ENCODE measurements at regions not wholly inside any gene's neighbourhood (a gene's known extent, or its start where the extent isn't known, plus 50 kb on each side); places are given as distances from the start of the nearest gene placed in this dataset.

- DNase-seq (ENCODE audit: low spot score) (no peak), ATAC-seq (ENCODE audit: low read depth) (no peak)
- Histone ChIP-seq H3K27me3 (ENCODE audit: insufficient read depth, poor library complexity, severe bottlenecking) (no peaks in the 10 kb centered on the region), H3K4me3 (ENCODE audit: severe bottlenecking) (no peak overlapping the region), H3K4me1 (ENCODE audit: insufficient read depth, poor library complexity, severe bottlenecking) (peaks cover 5% of the 10 kb centered on the region), H3K9me3 (ENCODE audit: severe bottlenecking) (no peaks in the 10 kb centered on the region), H3K36me3 (ENCODE audit: low read depth) (no peaks in the 10 kb centered on the region), H3K27ac (ENCODE audit: poor library complexity, severe bottlenecking) (no peak overlapping the region)
- TF ChIP-seq CTCF (IDR thresholded peaks at IDR 0.05; ENCODE audit: poor library complexity, severe bottlenecking), result no peak
Measured at GRCh38 chrY:8494396-8494795, 842.9 kb upstream of the TSPY4 start.

- H3K27me3 ChIP-seq (ENCODE audit: insufficient read depth, poor library complexity, severe bottlenecking), result no peaks in the 10 kb centered on the region
- no peak for ATAC-seq (ENCODE audit: low read depth)
- no peak for TF ChIP-seq CTCF (IDR thresholded peaks at IDR 0.05; ENCODE audit: poor library complexity, severe bottlenecking)
Measured at GRCh38 chrY:8495243-8495642, 842.0 kb upstream of the TSPY4 start.

GRCh38 chrY:8500888-8501287, 836.4 kb upstream of the TSPY4 start:
- Histone ChIP-seq H3K4me1 (ENCODE audit: insufficient read depth, poor library complexity, severe bottlenecking) (no peaks in the 10 kb centered on the region), H3K36me3 (ENCODE audit: low read depth) (no peaks in the 10 kb centered on the region), H3K9me3 (ENCODE audit: severe bottlenecking) (no peaks in the 10 kb centered on the region), H3K27me3 (ENCODE audit: insufficient read depth, poor library complexity, severe bottlenecking) (no peaks in the 10 kb centered on the region), H3K4me3 (ENCODE audit: severe bottlenecking) (no peak overlapping the region), H3K27ac (ENCODE audit: poor library complexity, severe bottlenecking) (no peak overlapping the region)
- TF ChIP-seq CTCF (IDR thresholded peaks at IDR 0.05; ENCODE audit: poor library complexity, severe bottlenecking), result no peak
- ATAC-seq (ENCODE audit: low read depth) (peak; percentile 48; the same call in 2 of the 3 replicates), DNase-seq (ENCODE audit: low spot score) (no peak)

More at GRCh38 chrY:8495243-8495642, 842.0 kb upstream of the TSPY4 start:
- no peak overlapping the region for H3K4me3 ChIP-seq (ENCODE audit: severe bottlenecking)
- H3K4me1 ChIP-seq (ENCODE audit: insufficient read depth, poor library complexity, severe bottlenecking), result peaks cover 3% of the 10 kb centered on the region
- H3K9me3 ChIP-seq (ENCODE audit: severe bottlenecking), result no peaks in the 10 kb centered on the region
- H3K36me3 ChIP-seq (ENCODE audit: low read depth), result no peaks in the 10 kb centered on the region
- no peak overlapping the region for H3K27ac ChIP-seq (ENCODE audit: poor library complexity, severe bottlenecking)
- DNase-seq (ENCODE audit: low spot score), result no peak

GRCh38 chrY:8533468-8533867, 803.8 kb upstream of the TSPY4 start:
- no peaks in the 10 kb centered on the region for H3K36me3 ChIP-seq (ENCODE audit: low read depth)
- DNase-seq (ENCODE audit: low spot score), result no peak
- H3K27ac ChIP-seq (ENCODE audit: poor library complexity, severe bottlenecking), result no peak overlapping the region
- no peaks in the 10 kb centered on the region for H3K9me3 ChIP-seq (ENCODE audit: severe bottlenecking)
- H3K27me3 ChIP-seq (ENCODE audit: insufficient read depth, poor library complexity, severe bottlenecking), result no peaks in the 10 kb centered on the region
- H3K4me1 ChIP-seq (ENCODE audit: insufficient read depth, poor library complexity, severe bottlenecking), result no peaks in the 10 kb centered on the region
- ATAC-seq (ENCODE audit: low read depth), result no peak
- H3K4me3 ChIP-seq (ENCODE audit: severe bottlenecking), result no peak overlapping the region
- no peak for TF ChIP-seq CTCF (IDR thresholded peaks at IDR 0.05; ENCODE audit: poor library complexity, severe bottlenecking)

- no peaks in the 10 kb centered on the region for H3K36me3 ChIP-seq (ENCODE audit: low read depth)
- H3K9me3 ChIP-seq (ENCODE audit: severe bottlenecking), result no peaks in the 10 kb centered on the region
- no peak overlapping the region for H3K27ac ChIP-seq (ENCODE audit: poor library complexity, severe bottlenecking)
- no peaks in the 10 kb centered on the region for H3K4me1 ChIP-seq (ENCODE audit: insufficient read depth, poor library complexity, severe bottlenecking)
- DNase-seq (ENCODE audit: low spot score) (no peak), ATAC-seq (ENCODE audit: low read depth) (no peak)
- H3K27me3 ChIP-seq (ENCODE audit: insufficient read depth, poor library complexity, severe bottlenecking), result no peaks in the 10 kb centered on the region
- no peak for TF ChIP-seq CTCF (IDR thresholded peaks at IDR 0.05; ENCODE audit: poor library complexity, severe bottlenecking)
- H3K4me3 ChIP-seq (ENCODE audit: severe bottlenecking), result no peak overlapping the region
Measured at GRCh38 chrY:8535704-8536103, 801.6 kb upstream of the TSPY4 start.

Measured in RWPE2 (cell line).